ENCODE measurements at regions not wholly inside any gene's neighbourhood (a gene's known extent, or its start where the extent isn't known, plus 50 kb on each side); places are given as distances from the start of the nearest gene placed in this dataset.

GRCh38 chr2:129911363-129912065 is 68.0 kb upstream of the RAB6C start:
- H3K27me3 ChIP-seq (replicated peaks; ENCODE audit: control insufficient read depth, insufficient read depth, low read length, poor library complexity, severe bottlenecking): no peaks in the 10 kb centered on the region

GRCh38 chr2:129912066-129912820 is 67.2 kb upstream of the RAB6C start:
- no peak overlapping the region for H3K27ac ChIP-seq (ENCODE audit: insufficient read depth, low read length, poor library complexity, severe bottlenecking)
- DNase-seq: no peak
- no peaks in the 10 kb centered on the region for H3K36me3 ChIP-seq (ENCODE audit: control insufficient read depth, insufficient read depth, low read length)
- no peaks in the 10 kb centered on the region for H3K4me1 ChIP-seq (ENCODE audit: control insufficient read depth, insufficient read depth, low read length, poor library complexity, severe bottlenecking)
- no peaks in the 10 kb centered on the region for H3K27me3 ChIP-seq (replicated peaks; ENCODE audit: control insufficient read depth, insufficient read depth, low read length, poor library complexity, severe bottlenecking)
- no peak overlapping the region for H3K4me3 ChIP-seq (ENCODE audit: insufficient read depth, low read depth, low read length, poor library complexity, severe bottlenecking)
- no peaks in the 10 kb centered on the region for H3K9me3 ChIP-seq (ENCODE audit: control insufficient read depth, low read length)

More at GRCh38 chr2:129911363-129912065, 68.0 kb upstream of the RAB6C start:
- Histone ChIP-seq H3K9me3 (ENCODE audit: control insufficient read depth, low read length) (no peaks in the 10 kb centered on the region), H3K36me3 (ENCODE audit: control insufficient read depth, insufficient read depth, low read length) (no peaks in the 10 kb centered on the region), H3K4me1 (ENCODE audit: control insufficient read depth, insufficient read depth, low read length, poor library complexity, severe bottlenecking) (no peaks in the 10 kb centered on the region), H3K4me3 (ENCODE audit: insufficient read depth, low read depth, low read length, poor library complexity, severe bottlenecking) (no peak overlapping the region), H3K27ac (ENCODE audit: insufficient read depth, low read length, poor library complexity, severe bottlenecking) (no peak overlapping the region)
- DNase-seq: no peak

DNA sequence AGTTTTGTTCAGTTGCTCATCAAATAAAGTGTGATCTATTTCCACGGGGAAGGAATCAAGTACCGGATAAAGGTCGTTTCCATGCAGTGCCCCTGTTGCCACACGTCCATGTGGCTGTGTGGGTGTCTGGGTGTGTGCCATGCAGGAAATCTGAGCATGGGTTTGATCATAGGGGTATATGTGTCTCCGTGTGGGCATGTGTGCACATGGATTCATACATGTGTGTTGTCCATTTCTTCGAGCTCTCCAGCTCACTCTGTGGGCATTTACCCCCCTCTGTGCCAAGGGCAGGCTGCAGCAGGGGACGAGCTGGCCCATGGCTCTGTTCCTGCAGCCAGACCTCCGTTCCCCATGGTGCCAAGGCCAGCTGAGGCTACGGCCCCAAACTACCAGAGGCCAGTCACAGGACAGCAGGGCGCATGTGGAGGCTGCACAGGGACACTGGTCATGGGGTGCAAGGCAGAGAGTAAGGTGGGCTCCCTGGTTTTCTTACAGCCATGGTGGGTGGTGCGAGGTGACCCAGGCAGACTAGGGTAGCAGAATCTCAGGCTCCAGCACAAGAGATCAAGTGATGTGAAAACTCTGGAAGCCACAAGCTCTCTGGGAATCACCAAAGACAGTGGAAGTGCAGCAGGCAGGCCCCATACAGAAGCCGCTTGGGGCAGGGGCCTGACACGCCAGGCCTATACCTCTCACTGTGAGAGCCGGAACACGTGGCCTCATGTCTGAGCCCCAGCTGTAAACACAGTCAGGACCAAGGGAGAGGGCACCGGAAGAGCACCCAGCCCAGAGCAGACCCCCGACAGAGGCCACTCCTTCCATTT is 66.4 kb upstream of the RAB6C start:
- Histone ChIP-seq H3K36me3 (ENCODE audit: control insufficient read depth, insufficient read depth, low read length) (no peaks in the 10 kb centered on the region), H3K9me3 (ENCODE audit: control insufficient read depth, low read length) (peaks cover 8% of the 10 kb centered on the region), H3K27me3 (replicated peaks; ENCODE audit: control insufficient read depth, insufficient read depth, low read length, poor library complexity, severe bottlenecking) (no peaks in the 10 kb centered on the region), H3K4me1 (ENCODE audit: control insufficient read depth, insufficient read depth, low read length, poor library complexity, severe bottlenecking) (no peaks in the 10 kb centered on the region), H3K4me3 (ENCODE audit: insufficient read depth, low read depth, low read length, poor library complexity, severe bottlenecking) (no peak overlapping the region), H3K27ac (ENCODE audit: insufficient read depth, low read length, poor library complexity, severe bottlenecking) (no peak overlapping the region)
- DNase-seq: no peak

- Histone ChIP-seq H3K27ac (ENCODE audit: insufficient read depth, low read length, poor library complexity, severe bottlenecking) (no peak overlapping the region), H3K36me3 (ENCODE audit: control insufficient read depth, insufficient read depth, low read length) (no peaks in the 10 kb centered on the region), H3K4me1 (ENCODE audit: control insufficient read depth, insufficient read depth, low read length, poor library complexity, severe bottlenecking) (no peaks in the 10 kb centered on the region), H3K4me3 (ENCODE audit: insufficient read depth, low read depth, low read length, poor library complexity, severe bottlenecking) (no peak overlapping the region), H3K9me3 (ENCODE audit: control insufficient read depth, low read length) (peaks cover 12% of the 10 kb centered on the region), H3K27me3 (replicated peaks; ENCODE audit: control insufficient read depth, insufficient read depth, low read length, poor library complexity, severe bottlenecking) (no peaks in the 10 kb centered on the region)
- DNase-seq: no peak
Observed at GRCh38 chr2:129913695-129914495, 65.6 kb upstream of the RAB6C start.

DNA sequence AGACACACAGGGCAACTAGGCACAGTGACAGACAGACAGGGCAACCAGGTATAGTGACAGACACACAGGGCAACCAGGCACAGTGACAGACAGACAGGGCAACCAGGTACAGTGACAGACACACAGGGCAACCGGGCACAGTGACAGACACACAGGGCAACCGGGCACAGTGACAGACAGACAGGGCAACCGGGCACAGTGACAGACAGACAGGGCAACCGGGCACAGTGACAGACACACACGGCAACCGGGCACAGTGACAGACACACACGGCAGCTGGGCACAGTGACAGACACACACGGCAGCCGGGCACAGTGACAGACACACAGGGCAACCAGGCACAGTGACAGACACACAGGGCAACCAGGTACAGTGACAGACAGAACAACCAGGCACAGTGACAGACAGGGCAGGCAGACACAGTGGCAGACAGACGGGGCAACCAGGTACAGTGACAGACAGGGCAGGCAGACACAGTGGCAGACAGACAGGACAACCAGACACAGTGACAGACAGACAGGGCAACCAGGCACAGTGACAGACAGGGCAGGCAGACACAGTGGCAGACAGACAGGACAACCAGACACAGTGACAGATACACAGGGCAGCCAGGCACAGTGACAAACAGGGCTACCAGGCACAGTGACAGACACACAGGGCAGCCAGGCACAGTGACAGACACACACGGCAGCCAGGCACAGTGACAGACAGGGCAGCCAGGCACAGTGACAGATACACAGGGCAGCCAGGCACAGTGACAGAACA is 64.7 kb upstream of the RAB6C start:
- DNase-seq: no peak
- no peak overlapping the region for H3K4me3 ChIP-seq (ENCODE audit: insufficient read depth, low read depth, low read length, poor library complexity, severe bottlenecking)
- H3K9me3 ChIP-seq (ENCODE audit: control insufficient read depth, low read length): peaks cover 12% of the 10 kb centered on the region
- H3K27me3 ChIP-seq (replicated peaks; ENCODE audit: control insufficient read depth, insufficient read depth, low read length, poor library complexity, severe bottlenecking): no peaks in the 10 kb centered on the region
- H3K4me1 ChIP-seq (ENCODE audit: control insufficient read depth, insufficient read depth, low read length, poor library complexity, severe bottlenecking): no peaks in the 10 kb centered on the region
- no peak overlapping the region for H3K27ac ChIP-seq (ENCODE audit: insufficient read depth, low read length, poor library complexity, severe bottlenecking)
- H3K36me3 ChIP-seq (ENCODE audit: control insufficient read depth, insufficient read depth, low read length): no peaks in the 10 kb centered on the region

GRCh38 chr2:129915303-129915840 is 64.1 kb upstream of the RAB6C start:
- Histone ChIP-seq H3K36me3 (ENCODE audit: control insufficient read depth, insufficient read depth, low read length) (no peaks in the 10 kb centered on the region), H3K4me3 (ENCODE audit: insufficient read depth, low read depth, low read length, poor library complexity, severe bottlenecking) (no peak overlapping the region), H3K9me3 (ENCODE audit: control insufficient read depth, low read length) (peaks cover 12% of the 10 kb centered on the region), H3K27me3 (replicated peaks; ENCODE audit: control insufficient read depth, insufficient read depth, low read length, poor library complexity, severe bottlenecking) (no peaks in the 10 kb centered on the region), H3K27ac (ENCODE audit: insufficient read depth, low read length, poor library complexity, severe bottlenecking) (no peak overlapping the region), H3K4me1 (ENCODE audit: control insufficient read depth, insufficient read depth, low read length, poor library complexity, severe bottlenecking) (no peaks in the 10 kb centered on the region)
- no peak for DNase-seq

DNA sequence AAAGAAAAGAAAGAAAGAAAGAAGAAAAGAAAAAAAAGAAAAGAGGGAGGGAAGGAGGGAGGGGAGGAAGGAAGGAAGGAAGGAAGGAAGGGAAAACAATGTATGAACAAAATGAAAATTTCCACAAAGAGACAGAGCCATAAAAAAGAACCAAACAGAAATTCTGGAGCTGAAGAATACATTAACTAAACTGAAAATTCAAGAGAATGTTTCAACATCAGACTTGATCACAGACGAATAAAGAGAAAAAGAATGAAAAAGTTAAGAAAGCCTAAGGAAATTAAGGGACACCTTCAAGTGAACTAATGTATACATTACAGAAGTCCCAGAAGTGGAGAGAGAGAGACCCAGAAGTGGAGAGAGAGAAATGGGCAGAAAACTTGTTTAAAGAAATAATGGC is 60.9 kb upstream of the RAB6C start:
- Histone ChIP-seq H3K27me3 (replicated peaks; ENCODE audit: control insufficient read depth, insufficient read depth, low read length, poor library complexity, severe bottlenecking) (peaks cover 8% of the 10 kb centered on the region), H3K4me3 (ENCODE audit: insufficient read depth, low read depth, low read length, poor library complexity, severe bottlenecking) (no peak overlapping the region), H3K9me3 (ENCODE audit: control insufficient read depth, low read length) (peaks cover 12% of the 10 kb centered on the region), H3K36me3 (ENCODE audit: control insufficient read depth, insufficient read depth, low read length) (no peaks in the 10 kb centered on the region), H3K27ac (ENCODE audit: insufficient read depth, low read length, poor library complexity, severe bottlenecking) (no peak overlapping the region), H3K4me1 (ENCODE audit: control insufficient read depth, insufficient read depth, low read length, poor library complexity, severe bottlenecking) (peaks cover 3% of the 10 kb centered on the region)
- DNase-seq: no peak

- no peak for DNase-seq
- peaks cover 8% of the 10 kb centered on the region for H3K9me3 ChIP-seq (ENCODE audit: control insufficient read depth, low read length)
- H3K27ac ChIP-seq (ENCODE audit: insufficient read depth, low read length, poor library complexity, severe bottlenecking): no peak overlapping the region
- H3K36me3 ChIP-seq (ENCODE audit: control insufficient read depth, insufficient read depth, low read length): no peaks in the 10 kb centered on the region
- H3K4me1 ChIP-seq (ENCODE audit: control insufficient read depth, insufficient read depth, low read length, poor library complexity, severe bottlenecking): peaks cover 3% of the 10 kb centered on the region
- H3K4me3 ChIP-seq (ENCODE audit: insufficient read depth, low read depth, low read length, poor library complexity, severe bottlenecking): no peak overlapping the region
- H3K27me3 ChIP-seq (replicated peaks; ENCODE audit: control insufficient read depth, insufficient read depth, low read length, poor library complexity, severe bottlenecking): peaks cover 8% of the 10 kb centered on the region
Observed at GRCh38 chr2:129922571-129923264, 56.7 kb upstream of the RAB6C start.
